Stimulated activated naive CD8-positive, alpha-beta T cell treated with anti-CD3 and anti-CD28 coated beads, Interleukin-15, amount 100 ng/mL, for 72 hours (primary cell): ENCODE measurements at regions not wholly inside any gene's neighbourhood (a gene's known extent, or its start where the extent isn't known, plus 50 kb on each side); places are given as distances from the start of the nearest gene placed in this dataset.

Source experiments
- ATAC-seq: fragments of 150-1000 bp; cut with Tn5 transposase; 2 replicates; pipeline ENCODE4 v1.10.0; 2021; ENCODE audit warnings: mild to moderate bottlenecking, moderate library complexity
- DNase-seq, 2 donors: peaks; one replicate each; pipeline ENCODE4 v3.0.0; 2021 to 2022
- H3K27ac Mint-ChIP-seq, 2 donors: one replicate each; pipeline ENCODE4 v1.8.0; 2022; ENCODE audit warnings: mild to moderate bottlenecking in 2 of 2, mixed read lengths in 2 of 2, moderate library complexity in 2 of 2
- H3K27me3 Mint-ChIP-seq: one replicate; pipeline ENCODE4 v1.8.0; 2022; ENCODE audit warnings: mixed read lengths
- H3K4me1 Mint-ChIP-seq: one replicate; pipeline ENCODE4 v1.8.0; 2022; ENCODE audit warnings: mild to moderate bottlenecking, mixed read lengths
- H3K4me3 Mint-ChIP-seq, 2 donors: one replicate each; pipeline ENCODE4 v1.8.0; 2022; ENCODE audit warnings: mild to moderate bottlenecking in 2 of 2, mixed read lengths in 2 of 2, moderate library complexity in 1 of 2
- H3K9me3 Mint-ChIP-seq, 2 donors: one replicate each; pipeline ENCODE4 v1.8.0; 2022; ENCODE audit warnings: mixed read lengths in 2 of 2

DNA sequence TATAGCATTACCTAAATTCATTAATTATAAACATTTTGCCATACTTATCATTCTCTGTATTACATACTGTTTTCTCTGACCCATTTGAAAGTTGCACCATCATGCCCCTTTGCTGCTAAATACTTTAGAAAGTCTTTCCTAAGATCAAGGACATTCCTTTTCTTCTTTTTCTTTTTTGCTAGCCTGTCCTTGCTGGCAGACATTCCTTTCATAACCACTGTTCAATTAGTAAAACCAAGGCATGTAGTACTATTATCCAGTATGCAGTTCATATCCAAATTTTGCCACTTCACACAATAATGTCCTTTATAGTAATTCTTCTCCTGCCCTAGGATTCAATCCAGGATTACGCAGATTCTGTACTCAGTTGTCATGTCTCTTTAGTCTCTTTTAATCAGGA lies 321.0 kb upstream of the C2CD4B start:
- DNase-seq (no peak), ATAC-seq (no peak)
- H3K9me3 Mint-ChIP-seq, result no peaks in the 10 kb centered on the region
- no peaks in the 10 kb centered on the region for H3K27me3 Mint-ChIP-seq
- peaks cover 6% of the 10 kb centered on the region for H3K4me1 Mint-ChIP-seq
- no peak overlapping the region for H3K4me3 Mint-ChIP-seq
- H3K27ac Mint-ChIP-seq, result no peak overlapping the region

DNA sequence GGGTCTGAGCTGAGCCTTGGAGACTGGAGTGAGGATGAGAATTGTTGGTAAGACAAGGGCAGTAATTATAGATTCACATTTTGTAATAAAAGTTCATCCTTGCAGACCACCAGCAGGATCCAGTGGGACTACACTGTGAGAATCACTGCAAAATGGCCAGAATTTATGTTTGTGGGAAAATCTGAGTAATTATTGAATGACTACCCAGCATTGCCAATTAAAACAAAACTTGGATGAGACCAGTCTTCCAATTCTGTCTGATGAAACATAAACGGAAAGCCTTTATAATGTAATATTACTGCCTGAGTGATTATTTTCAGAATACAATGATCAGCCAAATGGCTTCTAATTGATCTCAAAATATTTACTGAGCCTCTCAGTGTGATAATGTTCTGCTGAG lies 323.3 kb upstream of the C2CD4B start:
- H3K4me3 Mint-ChIP-seq, result no peak overlapping the region
- no peaks in the 10 kb centered on the region for H3K9me3 Mint-ChIP-seq
- no peak overlapping the region for H3K27ac Mint-ChIP-seq
- no peaks in the 10 kb centered on the region for H3K27me3 Mint-ChIP-seq
- no peak for DNase-seq
- no peaks in the 10 kb centered on the region for H3K4me1 Mint-ChIP-seq
- ATAC-seq, result no peak

DNA sequence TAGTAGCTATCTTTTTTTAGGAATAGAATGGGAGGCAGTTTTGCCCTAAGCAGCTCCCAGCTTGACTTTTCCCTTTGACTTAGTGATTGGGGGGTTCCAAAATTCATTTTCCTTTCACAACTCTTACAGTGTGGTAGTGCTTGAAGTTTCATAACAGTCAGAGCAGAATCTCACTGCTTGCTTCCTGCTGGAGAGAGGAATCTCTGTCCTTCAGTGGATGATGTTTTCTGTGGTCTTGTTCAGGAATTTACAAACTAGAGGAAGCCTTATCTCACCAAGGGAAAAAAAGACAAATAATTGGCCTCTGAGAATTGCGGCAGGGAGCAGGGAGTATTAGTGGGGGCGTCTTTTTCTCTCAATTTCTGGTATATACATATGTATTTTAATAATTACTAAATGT lies 326.6 kb upstream of the C2CD4B start:
- Mint-ChIP-seq H3K4me1 (no peaks in the 10 kb centered on the region), H3K4me3 (no peak overlapping the region), H3K9me3 (no peaks in the 10 kb centered on the region), H3K27me3 (no peaks in the 10 kb centered on the region), H3K27ac (no peak overlapping the region)
- no peak for ATAC-seq
- no peak for DNase-seq

DNA sequence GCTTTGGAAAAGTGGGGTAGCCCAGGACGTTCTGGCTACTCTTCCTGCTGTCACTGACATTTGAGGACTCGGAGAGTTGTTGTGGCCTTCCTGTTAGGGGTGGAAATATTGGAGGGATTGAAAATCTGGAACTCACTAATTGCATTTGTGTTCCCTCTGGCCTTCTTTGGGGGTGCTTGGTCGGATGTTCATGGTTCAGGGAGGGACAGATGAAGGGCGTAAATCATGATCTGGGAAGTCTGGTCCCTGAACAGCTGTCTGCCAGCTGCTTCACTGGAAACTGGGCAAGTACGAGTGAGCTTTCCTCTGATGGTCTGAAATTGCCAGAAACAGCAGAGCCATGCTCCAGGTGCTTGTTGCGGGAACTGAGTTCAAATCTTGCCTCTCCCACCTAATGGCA lies 327.8 kb upstream of the C2CD4B start:
- H3K4me3 Mint-ChIP-seq, result no peak overlapping the region
- no peaks in the 10 kb centered on the region for H3K4me1 Mint-ChIP-seq
- H3K27me3 Mint-ChIP-seq, result no peaks in the 10 kb centered on the region
- DNase-seq (no peak), ATAC-seq (no peak)
- H3K27ac Mint-ChIP-seq, result no peak overlapping the region
- no peaks in the 10 kb centered on the region for H3K9me3 Mint-ChIP-seq

DNA sequence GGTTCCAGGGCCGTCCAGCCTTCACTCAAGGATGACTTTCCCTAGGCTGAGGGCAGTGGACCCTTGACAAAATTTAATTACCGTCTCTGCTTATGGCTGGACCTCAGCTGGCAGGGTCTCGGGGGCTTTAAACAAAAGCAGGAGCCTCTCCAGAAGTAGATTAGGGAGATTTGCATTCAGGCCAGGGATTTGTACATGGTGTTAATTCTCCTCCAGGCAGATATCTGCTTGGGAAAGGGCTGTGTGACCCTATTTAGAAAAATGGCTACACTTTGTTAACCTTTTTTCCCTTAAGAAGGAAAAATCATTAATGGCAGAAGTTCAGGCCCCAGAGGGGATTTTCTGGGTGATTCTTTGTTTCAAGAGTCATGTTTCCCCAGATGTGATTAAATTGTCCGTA lies 329.1 kb upstream of the C2CD4B start:
- Mint-ChIP-seq H3K27ac (no peak overlapping the region), H3K27me3 (no peaks in the 10 kb centered on the region), H3K9me3 (no peaks in the 10 kb centered on the region), H3K4me1 (no peaks in the 10 kb centered on the region), H3K4me3 (no peak overlapping the region)
- ATAC-seq, result no peak
- no peak for DNase-seq

DNA sequence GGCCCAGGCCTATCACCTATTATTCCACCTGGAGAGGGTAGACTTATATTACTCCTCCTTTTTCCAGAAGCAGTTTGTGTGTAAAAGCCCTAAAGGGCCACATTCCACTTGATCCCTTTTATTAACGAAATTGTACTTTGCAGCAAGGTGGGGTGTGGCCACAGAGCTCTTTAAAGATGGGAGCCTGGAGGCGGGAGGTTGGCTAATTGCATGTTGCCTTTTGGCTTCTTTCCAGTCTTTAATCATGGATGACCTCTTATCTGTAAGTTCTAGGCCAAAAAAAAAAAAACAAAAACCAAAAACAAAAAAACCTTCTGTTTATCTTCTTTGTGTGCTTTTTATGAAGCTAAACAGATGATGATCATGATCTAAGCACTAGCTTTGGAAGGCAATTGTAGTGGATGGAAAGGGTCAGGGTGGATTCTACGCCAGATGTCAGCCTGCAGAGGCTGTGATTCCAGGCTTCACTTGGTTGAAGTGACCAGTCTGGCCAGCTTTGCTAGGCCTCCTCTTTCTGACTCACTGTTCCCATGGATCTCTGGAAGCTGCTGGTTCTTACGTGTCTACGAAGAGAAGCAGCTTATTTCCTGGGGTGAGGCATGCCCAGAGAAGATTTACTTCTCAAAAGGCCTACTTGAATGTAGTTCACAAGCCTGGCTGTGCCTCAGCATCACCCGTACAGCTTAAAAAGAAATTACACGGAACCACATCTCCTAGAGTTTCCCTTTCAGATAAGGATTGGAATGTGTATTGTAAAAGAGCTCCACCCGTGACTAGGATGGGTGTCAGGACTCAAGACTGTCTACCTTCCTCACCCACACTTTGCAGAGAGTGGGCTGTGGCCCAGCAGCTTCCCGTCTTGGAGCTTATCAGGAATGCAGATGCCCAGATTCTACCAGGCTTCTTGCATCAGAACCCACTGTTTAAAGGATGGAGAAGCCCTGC lies 330.9 kb upstream of the C2CD4B start:
- H3K4me1 Mint-ChIP-seq, result no peaks in the 10 kb centered on the region
- no peak overlapping the region for H3K27ac Mint-ChIP-seq
- no peak overlapping the region for H3K4me3 Mint-ChIP-seq
- no peak for ATAC-seq
- no peaks in the 10 kb centered on the region for H3K9me3 Mint-ChIP-seq
- no peak for DNase-seq
- H3K27me3 Mint-ChIP-seq, result no peaks in the 10 kb centered on the region

DNA sequence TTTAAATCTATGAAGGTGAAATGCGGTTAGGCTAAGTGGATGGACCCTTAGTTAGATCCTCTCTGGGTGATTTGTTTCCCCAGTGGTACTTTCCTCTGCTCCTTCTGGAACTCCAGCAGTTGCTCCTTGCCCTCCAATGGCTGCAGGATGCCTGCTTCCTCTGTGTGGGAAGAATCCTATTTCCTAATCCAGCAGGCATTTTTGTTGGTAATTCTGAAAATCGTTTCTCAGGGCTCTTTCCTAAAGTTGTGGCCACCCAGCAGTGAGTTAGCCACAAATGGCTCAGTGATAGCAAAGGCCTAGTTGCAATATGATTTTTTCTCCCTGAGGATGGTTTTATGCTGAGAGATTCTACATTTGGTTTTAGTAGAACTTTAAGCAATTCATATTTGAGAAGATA lies 332.3 kb upstream of the C2CD4B start:
- Mint-ChIP-seq H3K27ac (no peak overlapping the region), H3K4me3 (no peak overlapping the region), H3K9me3 (no peaks in the 10 kb centered on the region), H3K4me1 (no peaks in the 10 kb centered on the region), H3K27me3 (no peaks in the 10 kb centered on the region)
- DNase-seq (no peak), ATAC-seq (no peak)

DNA sequence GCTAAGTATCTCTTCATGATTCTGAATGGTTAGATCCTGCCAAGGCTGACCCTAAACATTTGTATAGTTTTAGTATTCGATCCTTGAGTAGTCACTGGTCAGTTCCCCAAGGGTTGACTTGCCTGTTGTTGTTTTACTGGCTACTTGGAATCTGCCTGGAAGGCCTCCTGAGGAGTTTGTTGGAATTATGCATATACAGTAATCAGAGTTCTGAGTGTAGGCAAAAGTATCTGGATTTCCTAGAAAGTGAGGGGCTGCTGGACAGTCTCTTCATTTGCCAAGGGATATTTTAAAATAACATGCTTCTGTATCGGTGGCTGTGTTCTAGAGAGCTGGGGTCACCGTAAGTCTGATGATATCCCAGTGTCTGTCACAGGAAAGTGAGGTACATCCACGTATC lies 333.2 kb upstream of the C2CD4B start:
- Mint-ChIP-seq H3K4me1 (no peaks in the 10 kb centered on the region), H3K27me3 (no peaks in the 10 kb centered on the region), H3K9me3 (no peaks in the 10 kb centered on the region), H3K4me3 (no peak overlapping the region), H3K27ac (no peak overlapping the region)
- ATAC-seq (no peak), DNase-seq (no peak)

DNA sequence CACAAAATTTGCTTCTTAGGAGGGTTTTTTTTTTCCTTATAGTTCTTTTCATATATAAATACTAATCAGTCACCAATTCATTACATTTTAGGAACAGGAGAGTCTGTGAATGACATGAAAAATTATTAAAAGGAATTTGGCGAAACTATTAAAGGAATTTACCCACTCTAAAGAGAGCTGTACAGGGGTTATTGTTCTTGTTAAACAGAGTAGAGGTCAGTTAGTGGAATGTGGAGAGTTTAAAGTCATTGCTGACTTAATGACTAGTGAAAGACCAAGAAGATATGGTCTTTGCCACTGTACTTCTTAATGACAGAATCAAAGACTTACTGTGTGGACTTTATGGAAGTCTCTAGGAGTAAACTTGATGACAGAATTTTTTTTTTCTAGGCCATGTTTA lies 333.6 kb upstream of the C2CD4B start:
- Mint-ChIP-seq H3K27me3 (no peaks in the 10 kb centered on the region), H3K4me1 (no peaks in the 10 kb centered on the region)
- ATAC-seq, result no peak

DNA sequence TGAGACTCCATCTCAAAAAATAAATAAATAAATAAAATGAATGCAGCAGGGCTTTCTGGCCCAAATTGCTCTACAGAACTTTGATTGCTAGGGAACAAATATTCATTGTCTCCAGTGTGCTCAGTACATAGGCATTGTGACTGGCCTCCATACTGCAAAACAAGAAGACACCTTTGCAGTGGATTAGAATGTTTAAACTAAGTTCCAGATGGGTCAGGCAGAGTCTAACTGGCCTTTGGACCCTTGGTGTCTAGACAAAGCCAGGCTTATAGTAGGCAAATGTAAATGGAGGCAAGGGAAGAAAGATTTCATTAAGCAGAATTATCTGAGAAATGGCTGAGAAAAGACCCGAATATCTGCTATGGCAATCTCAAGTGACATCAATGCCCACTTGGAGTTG lies 335.2 kb upstream of the C2CD4B start:
- no peak for ATAC-seq

More for the DNA sequence above, 333.6 kb upstream of the C2CD4B start:
- H3K27ac Mint-ChIP-seq, result no peak overlapping the region
- H3K9me3 Mint-ChIP-seq, result no peaks in the 10 kb centered on the region
- no peak for DNase-seq
- H3K4me3 Mint-ChIP-seq, result no peak overlapping the region

DNA sequence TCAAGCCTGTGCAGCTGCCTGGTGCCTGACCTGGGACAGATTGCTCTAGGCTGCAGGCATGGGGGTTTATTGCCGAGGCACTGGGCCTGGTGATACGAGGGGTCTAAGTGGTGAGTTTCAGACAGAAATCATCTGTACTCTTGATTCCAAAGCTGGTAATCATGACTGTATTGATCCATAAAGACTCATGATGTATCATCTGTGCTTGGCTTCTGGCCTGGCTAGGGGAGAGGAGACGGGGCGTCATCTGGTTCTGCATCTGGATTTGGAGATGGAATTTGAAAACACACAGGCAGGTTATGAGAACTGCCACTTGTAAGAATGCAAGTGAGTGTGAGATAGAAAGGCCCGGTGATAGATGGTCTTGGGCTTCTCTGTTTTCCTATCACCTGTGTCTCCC lies 337.4 kb upstream of the C2CD4B start:
- Mint-ChIP-seq H3K4me3 (no peak overlapping the region), H3K27ac (no peak overlapping the region), H3K4me1 (no peaks in the 10 kb centered on the region), H3K27me3 (peaks cover 8% of the 10 kb centered on the region), H3K9me3 (no peaks in the 10 kb centered on the region)
- ATAC-seq (no peak), DNase-seq (no peak)

More for the DNA sequence above, 335.2 kb upstream of the C2CD4B start:
- no peak overlapping the region for H3K27ac Mint-ChIP-seq
- no peaks in the 10 kb centered on the region for H3K9me3 Mint-ChIP-seq
- peaks cover 2% of the 10 kb centered on the region for H3K27me3 Mint-ChIP-seq
- DNase-seq, result no peak
- no peaks in the 10 kb centered on the region for H3K4me1 Mint-ChIP-seq
- no peak overlapping the region for H3K4me3 Mint-ChIP-seq

DNA sequence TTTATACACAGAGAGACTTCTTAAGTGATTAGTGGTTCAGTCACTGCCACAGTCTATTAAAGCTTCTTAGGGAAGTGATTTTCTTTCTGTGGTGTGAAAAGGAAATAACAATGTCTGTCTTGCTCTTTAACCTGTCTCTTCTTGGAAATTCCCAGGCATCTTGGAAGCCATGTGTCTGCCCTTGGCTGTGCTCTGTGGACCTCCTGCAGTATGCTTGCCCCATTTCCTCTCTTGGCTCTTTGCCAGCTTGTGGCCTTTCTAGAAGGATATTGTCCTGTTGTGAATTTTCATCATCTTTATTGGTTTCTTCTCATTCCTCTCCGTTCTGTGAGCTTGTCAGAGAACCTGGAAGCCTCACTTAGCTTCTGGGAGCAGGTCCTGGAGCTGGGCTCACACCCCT lies 338.4 kb upstream of the C2CD4B start:
- Mint-ChIP-seq H3K4me1 (no peaks in the 10 kb centered on the region), H3K4me3 (no peak overlapping the region), H3K9me3 (no peaks in the 10 kb centered on the region), H3K27me3 (peaks cover 8% of the 10 kb centered on the region), H3K27ac (peak overlapping the region in 1 of 2 donors; percentile 45)
- ATAC-seq (no peak), DNase-seq (no peak)

DNA sequence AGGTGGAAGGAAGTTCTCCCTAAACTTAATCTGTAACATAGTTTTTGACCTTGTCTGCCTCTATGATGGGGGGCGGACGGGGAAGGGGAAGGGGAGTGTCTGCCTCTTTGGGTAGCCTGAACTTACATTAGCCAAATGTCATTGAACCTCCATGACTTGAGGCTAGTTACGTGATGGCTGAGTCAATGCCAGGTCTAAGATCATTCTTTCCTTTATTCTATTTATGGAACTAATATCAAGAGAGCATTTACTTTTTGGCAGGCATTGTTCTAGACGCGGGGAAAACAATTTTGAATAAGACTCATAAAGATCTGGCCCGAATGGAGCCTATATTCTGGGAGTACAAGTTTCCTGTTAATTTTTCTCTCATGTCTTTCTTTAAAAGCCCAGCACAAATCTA lies 340.7 kb upstream of the C2CD4B start:
- Mint-ChIP-seq H3K27me3 (peaks cover 18% of the 10 kb centered on the region), H3K9me3 (no peaks in the 10 kb centered on the region), H3K27ac (no peak overlapping the region), H3K4me1 (no peaks in the 10 kb centered on the region), H3K4me3 (no peak overlapping the region)
- no peak for DNase-seq
- ATAC-seq, result no peak

DNA sequence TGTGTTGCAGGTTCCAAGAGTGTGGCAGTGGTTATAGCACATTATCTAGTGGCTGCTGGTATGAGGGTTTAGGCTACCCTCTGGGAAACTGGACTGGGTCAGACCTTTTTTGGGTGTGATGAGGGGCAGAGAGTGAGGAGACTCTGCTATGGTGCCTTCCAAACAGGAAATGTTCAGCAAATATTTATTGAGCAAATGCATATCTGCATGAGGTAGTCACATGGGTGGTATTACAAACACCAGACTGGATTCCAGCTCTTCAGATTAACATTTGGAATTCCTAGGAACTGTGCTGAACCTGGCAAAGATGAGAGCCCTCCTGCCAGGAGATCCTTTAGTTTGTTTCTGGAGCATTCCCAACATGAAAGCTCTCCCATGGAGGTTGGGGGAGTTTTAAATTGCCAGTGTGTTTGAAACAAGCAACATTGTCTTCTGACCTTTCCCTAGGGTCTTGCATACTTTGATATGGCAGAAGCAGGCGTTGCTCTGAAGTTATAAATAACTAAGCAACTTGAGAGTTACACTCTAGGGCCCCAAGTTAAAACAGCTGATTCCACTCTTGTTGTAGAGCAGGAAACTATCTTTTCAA lies 341.2 kb upstream of the C2CD4B start:
- Mint-ChIP-seq H3K4me3 (no peak overlapping the region), H3K27me3 (peaks cover 18% of the 10 kb centered on the region), H3K4me1 (no peaks in the 10 kb centered on the region), H3K27ac (no peak overlapping the region), H3K9me3 (no peaks in the 10 kb centered on the region)
- DNase-seq (no peak), ATAC-seq (no peak)

DNA sequence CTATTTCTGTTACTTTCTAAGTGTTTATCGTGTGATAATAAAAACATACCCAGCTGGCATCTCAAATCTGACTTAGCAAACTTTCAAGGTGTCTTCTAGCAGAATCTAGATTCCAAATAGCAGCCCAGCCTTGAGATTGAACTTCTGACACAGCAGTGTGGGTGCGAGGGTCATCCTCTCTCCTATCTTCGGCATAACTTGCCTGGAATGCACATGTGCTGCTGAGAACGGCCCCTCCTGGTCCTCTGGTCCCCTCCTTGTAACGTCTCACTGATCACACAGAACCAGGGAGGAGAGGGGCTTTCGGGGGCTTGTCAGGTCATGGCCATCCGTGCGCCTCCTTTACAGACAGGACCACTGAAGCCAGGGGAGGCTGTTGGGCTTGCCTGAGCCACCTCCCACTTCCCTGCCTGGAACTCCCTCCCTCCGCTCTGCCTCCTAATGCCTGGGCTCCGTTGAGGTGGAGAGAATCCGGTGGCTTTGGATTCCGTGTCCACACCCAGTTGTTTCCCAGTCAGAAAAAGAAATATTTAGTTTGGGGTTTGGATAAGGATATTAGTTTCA lies 344.4 kb upstream of the C2CD4B start:
- peaks cover 35% of the 10 kb centered on the region for H3K27me3 Mint-ChIP-seq

DNA sequence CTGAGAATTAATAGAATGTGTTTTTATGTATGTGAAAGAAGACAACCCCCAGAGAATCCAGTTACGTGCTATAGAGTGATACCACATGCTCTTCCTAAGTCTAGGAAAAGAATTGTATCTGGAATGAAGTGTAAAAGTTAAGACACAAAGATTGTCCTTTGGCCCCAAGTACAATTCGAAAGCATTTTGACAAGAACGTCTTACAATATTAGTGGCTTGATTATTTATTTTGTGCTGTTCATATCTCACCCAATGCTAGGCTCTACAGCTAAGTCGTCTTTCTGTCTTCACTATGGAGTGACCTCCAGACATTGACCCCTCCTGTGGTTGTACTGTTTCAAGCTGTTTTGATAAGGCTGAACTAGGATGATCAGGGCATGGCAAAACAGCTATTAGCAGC lies 345.7 kb upstream of the C2CD4B start:
- H3K27me3 Mint-ChIP-seq, result peaks cover 42% of the 10 kb centered on the region
- no peaks in the 10 kb centered on the region for H3K4me1 Mint-ChIP-seq
- H3K27ac Mint-ChIP-seq, result no peak overlapping the region
- ATAC-seq, result no peak
- H3K9me3 Mint-ChIP-seq, result no peaks in the 10 kb centered on the region
- DNase-seq, result no peak
- no peak overlapping the region for H3K4me3 Mint-ChIP-seq

More for the DNA sequence above, 344.4 kb upstream of the C2CD4B start:
- Mint-ChIP-seq H3K4me3 (no peak overlapping the region), H3K4me1 (no peaks in the 10 kb centered on the region), H3K9me3 (no peaks in the 10 kb centered on the region), H3K27ac (no peak overlapping the region)
- ATAC-seq, result no peak
- no peak for DNase-seq
